IMR-90 (cell line): ENCODE measurements at regions not wholly inside any gene's neighbourhood (a gene's known extent, or its start where the extent isn't known, plus 50 kb on each side); places are given as distances from the start of the nearest gene placed in this dataset.

Experiments
- ATAC-seq: fragments of 200-7000 bp; cut with Tn5 transposase; 2 replicates; pipeline ENCODE4 v1.9.1; 2020; ENCODE audit warnings: low read depth, mild to moderate bottlenecking, moderate library complexity
- BruUV-seq: library from RNA; stranded (reverse); fragments of 400-500 nt; replicated peaks from 2 replicates; lab custom pipeline; 2021; lab: Mats Ljungman, UMichigan
- CTCF ChIA-PET: fragments of 300-600 bp; formaldehyde crosslinking; extraction: SDS; loops from one replicate; lab custom pipeline; 2021; ENCODE audit warnings: antibody characterized with exemption; lab: Yijun Ruan, JAX
- POLR2A ChIA-PET: fragments of 300-600 bp; sonication (Branson Sonifier 250); formaldehyde crosslinking; loops from one replicate; lab custom pipeline; 2022; ENCODE audit warnings: antibody characterized with exemption; ENCODE audit not compliant: unreplicated experiment; lab: Charles Lee
- DNase-seq: peaks from one replicate; pipeline ENCODE4 v3.0.0; 2013
- H2AFZ ChIP-seq: replicated peaks from 2 replicates; pipeline ENCODE3; 2013; ENCODE audit warnings: low read length, mild to moderate bottlenecking; ENCODE audit not compliant: poor library complexity
- H2AK5ac ChIP-seq: 2 replicates; pipeline ENCODE4 v1.6.1; 2013; ENCODE audit warnings: low read depth, low read length, inconsistent platforms
- H2AK9ac ChIP-seq: replicated peaks from 2 replicates; pipeline ENCODE3; 2013; ENCODE audit warnings: mild to moderate bottlenecking, low read depth, low read length, moderate library complexity; ENCODE audit not compliant: poor library complexity
- H2BK120ac ChIP-seq: 2 replicates; pipeline ENCODE4 v1.6.1; 2013; ENCODE audit warnings: low read depth, low read length, inconsistent platforms
- H2BK15ac ChIP-seq: 3 replicates; pipeline ENCODE4 v1.6.1; 2013; ENCODE audit warnings: low read depth, low read length, inconsistent platforms
- H2BK20ac ChIP-seq: 2 replicates; pipeline ENCODE4 v1.6.1; 2013; ENCODE audit warnings: low read depth, mild to moderate bottlenecking, inconsistent platforms, low read length, moderate library complexity
- H2BK5ac ChIP-seq: 2 replicates; pipeline ENCODE4 v1.6.1; 2013; ENCODE audit warnings: mild to moderate bottlenecking, low read depth, low read length, inconsistent platforms; ENCODE audit not compliant: poor library complexity, severe bottlenecking
- H3K14ac ChIP-seq: replicated peaks from 2 replicates; pipeline ENCODE4 v1.6.1; 2013; ENCODE audit warnings: low read depth, low read length, inconsistent platforms
- H3K18ac ChIP-seq: 2 replicates; pipeline ENCODE4 v1.6.1; 2013; ENCODE audit warnings: low read depth, low read length, control low read depth
- H3K23ac ChIP-seq: 2 replicates; pipeline ENCODE4 v1.6.1; 2013; ENCODE audit warnings: low read depth, low read length, inconsistent platforms
- H3K27ac ChIP-seq: 2 replicates; pipeline ENCODE4 v1.5.1; 2013; ENCODE audit warnings: mild to moderate bottlenecking, control low read depth, low read length; ENCODE audit not compliant: insufficient read depth
- H3K27me3 ChIP-seq: 2 replicates; pipeline ENCODE4 v1.6.1; 2013; ENCODE audit warnings: low read length; ENCODE audit not compliant: control insufficient read depth, insufficient read depth
- H3K36me3 ChIP-seq: 2 replicates; pipeline ENCODE4 v1.6.1; 2013; ENCODE audit warnings: low read length, mixed read lengths; ENCODE audit not compliant: control insufficient read depth, insufficient read depth
- H3K4ac ChIP-seq: 2 replicates; pipeline ENCODE4 v1.6.1; 2013; ENCODE audit warnings: low read depth, low read length, inconsistent platforms
- H3K4me1 ChIP-seq: 2 replicates; pipeline ENCODE4 v1.6.1; 2013; ENCODE audit warnings: low read length, mixed read lengths; ENCODE audit not compliant: control insufficient read depth, insufficient read depth
- H3K4me2 ChIP-seq: 2 replicates; pipeline ENCODE4 v1.6.1; 2013; ENCODE audit warnings: low read depth, mild to moderate bottlenecking, control low read depth, low read length, moderate library complexity
- H3K4me3 ChIP-seq: 2 replicates; pipeline ENCODE4 v1.5.1; 2013; ENCODE audit warnings: low read depth, mild to moderate bottlenecking, control low read depth, low read length, moderate library complexity; ENCODE audit not compliant: insufficient read depth
- H3K56ac ChIP-seq: 2 replicates; pipeline ENCODE4 v1.6.1; 2013; ENCODE audit warnings: low read length, inconsistent platforms; ENCODE audit not compliant: insufficient read depth; ENCODE audit errors: extremely low read depth
- H3K79me1 ChIP-seq, 2 experiments: 2 replicates each; pipeline ENCODE4 v1.6.1; 2013; ENCODE audit warnings: low read length in 2 of 2, inconsistent platforms in 1 of 2, low read depth in 1 of 2
- H3K9ac ChIP-seq: 2 replicates; pipeline ENCODE4 v1.6.1; 2013; ENCODE audit warnings: low read depth, low read length, control low read depth
- H3K9me1 ChIP-seq: 2 replicates; pipeline ENCODE4 v1.6.1; 2013; ENCODE audit warnings: low read length, inconsistent platforms; ENCODE audit not compliant: insufficient read depth
- H3K9me3 ChIP-seq: 2 replicates; pipeline ENCODE4 v1.6.1; 2013; ENCODE audit warnings: low read length; ENCODE audit not compliant: control insufficient read depth, insufficient read depth
- H4K20me1 ChIP-seq: 2 replicates; pipeline ENCODE4 v1.6.1; 2013; ENCODE audit warnings: low read length, inconsistent platforms; ENCODE audit not compliant: insufficient read depth
- H4K5ac ChIP-seq: 2 replicates; pipeline ENCODE4 v1.6.1; 2013; ENCODE audit warnings: mild to moderate bottlenecking, low read depth, low read length, control low read depth
- H4K8ac ChIP-seq, 2 experiments: 2 replicates each; pipeline ENCODE4 v1.6.1; 2013; ENCODE audit warnings: low read depth in 2 of 2, low read length in 2 of 2, control low read depth in 1 of 2, inconsistent platforms in 1 of 2
- H4K91ac ChIP-seq: 2 replicates; pipeline ENCODE4 v1.6.1; 2013; ENCODE audit warnings: low read depth, low read length, inconsistent platforms; ENCODE audit not compliant: insufficient read depth
- BHLHE40 ChIP-seq: fragments of 150-350 bp; IDR thresholded peaks from 2 replicates; pipeline ENCODE4 v1.6.1; 2016; ENCODE audit warnings: mild to moderate bottlenecking, low read depth, low read length
- CEBPB ChIP-seq: IDR thresholded peaks from 2 replicates; pipeline ENCODE4 v1.6.1; 2012; ENCODE audit warnings: low read depth, low read length, improper control_type of control experiment
- CHD1 ChIP-seq: IDR thresholded peaks from 2 replicates; pipeline ENCODE4 v1.6.1; 2012; ENCODE audit warnings: low read depth, low read length, improper control_type of control experiment
- CTCF ChIP-seq: conservative IDR thresholded peaks from 2 replicates; pipeline ENCODE4 v1.5.1; 2012; ENCODE audit warnings: mild to moderate bottlenecking, low read depth, low read length, improper control_type of control experiment
- FOS ChIP-seq: fragments of 150-350 bp; IDR thresholded peaks from 2 replicates; pipeline ENCODE4 v1.6.1; 2016; ENCODE audit warnings: low read depth, low read length
- MAFK ChIP-seq: IDR thresholded peaks from 2 replicates; pipeline ENCODE4 v1.6.1; 2012; ENCODE audit warnings: low read depth, low read length, improper control_type of control experiment
- MAZ ChIP-seq: IDR thresholded peaks from 2 replicates; pipeline ENCODE4 v1.6.1; 2012; ENCODE audit warnings: low read depth, mild to moderate bottlenecking, low read length, improper control_type of control experiment, moderate library complexity, borderline replicate concordance
- NFE2L2 ChIP-seq: fragments of 150-350 bp; IDR thresholded peaks from 2 replicates; pipeline ENCODE4 v1.6.1; 2016; ENCODE audit warnings: low read depth, mild to moderate bottlenecking, low read length
- POLR2A ChIP-seq: IDR thresholded peaks from 2 replicates; pipeline ENCODE4 v1.6.1; 2012; ENCODE audit warnings: mild to moderate bottlenecking, low read depth, low read length
- RAD21 ChIP-seq: IDR thresholded peaks from 2 replicates; pipeline ENCODE4 v1.6.1; 2012; ENCODE audit warnings: low read length, improper control_type of control experiment
- RCOR1 ChIP-seq: IDR thresholded peaks from 2 replicates; pipeline ENCODE4 v1.6.1; 2012; ENCODE audit warnings: mild to moderate bottlenecking, low read length, improper control_type of control experiment; ENCODE audit not compliant: insufficient replicate concordance
- RFX5 ChIP-seq: IDR thresholded peaks from 2 replicates; pipeline ENCODE4 v1.8.0; 2012; ENCODE audit warnings: low read depth, mild to moderate bottlenecking, low read length, moderate library complexity
- SMC3 ChIP-seq: fragments of 150-350 bp; IDR thresholded peaks from 2 replicates; pipeline ENCODE4 v1.6.1; 2016; ENCODE audit warnings: low read depth, mild to moderate bottlenecking, antibody characterized with exemption, low read length, moderate library complexity
- USF2 ChIP-seq: fragments of 150-350 bp; IDR thresholded peaks from 2 replicates; pipeline ENCODE4 v1.6.1; 2017; ENCODE audit warnings: mild to moderate bottlenecking, antibody characterized with exemption, low read length, low read depth
- WGBS, 2 experiments: methylation state at CpG; one replicate each; pipeline versions ENCODE4 v1.1.5 to v1.1.7; 2013; ENCODE audit warnings: missing lambda C conversion rate in 2 of 2; ENCODE audit not compliant: insufficient read length in 1 of 2; ENCODE audit errors: extremely low coverage in 2 of 2; 5-methylcytosine and 5-hydroxymethylcytosine counted together
- dilution Hi-C: fragments of 300-500 bp; cut with HindIII; formaldehyde crosslinking; loops from one replicate; pipeline ENCODE4 v1.14.3; 2018; ENCODE audit warnings: low sequenced_read_pairs; ENCODE audit not compliant: unreplicated experiment
- in situ Hi-C: fragments of 300-500 bp; cut with MboI; formaldehyde crosslinking; loops from 3 replicates; pipeline ENCODE4 v1.14.3; 2019; ENCODE audit warnings: low sequenced_read_pairs, inconsistent platforms, mixed read lengths
- intact Hi-C: fragments of 100-400 bp; cut with micrococcal nuclease; formaldehyde crosslinking; loops from 2 replicates; pipeline ENCODE4 v1.10.0; 2022

- no CpG with 5 or more reads among the region's 6 CpGs for WGBS, 2 experiments
- Histone ChIP-seq H2BK20ac (no peak overlapping the region), H3K4me1 (no peaks in the 10 kb centered on the region), H2BK15ac (no peak overlapping the region), H4K20me1 (no peaks in the 10 kb centered on the region), H3K9ac (no peak overlapping the region), H3K27ac (no peak overlapping the region), H2AK5ac (no peak overlapping the region), H3K4me3 (no peak overlapping the region), H3K9me3 (no peaks in the 10 kb centered on the region), H3K9me1 (no peaks in the 10 kb centered on the region), H3K79me1 (no peaks in the 10 kb centered on the region), H2BK5ac (no peak overlapping the region), H3K4ac (no peak overlapping the region), H3K18ac (no peak overlapping the region), H3K36me3 (no peaks in the 10 kb centered on the region), H3K56ac (no peak overlapping the region), H2AK9ac (no peak overlapping the region), H3K27me3 (no peaks in the 10 kb centered on the region), H4K8ac (no peak overlapping the region), H3K4me2 (no peak overlapping the region), H3K14ac (no peak overlapping the region), H2BK120ac (no peak overlapping the region), H4K91ac (no peak overlapping the region), H2AFZ (no peak overlapping the region), H3K23ac (no peak overlapping the region), H4K5ac (no peak overlapping the region)
- dilution Hi-C loops (no loop called here), intact Hi-C loops (no loop called here), in situ Hi-C loops (no loop called here)
- POLR2A ChIA-PET: no interaction called here
- no TSS peak for BruUV-seq
- CTCF ChIA-PET: no interaction called here
- TF ChIP-seq RCOR1 (no peak), SMC3 (no peak), POLR2A (no peak), CEBPB (no peak), USF2 (no peak), BHLHE40 (no peak), CTCF (no peak), CHD1 (no peak), RAD21 (no peak), NFE2L2 (no peak), RFX5 (no peak), MAZ (no peak), FOS (no peak), MAFK (no peak)
- ATAC-seq: no peak
- DNase-seq: no peak
Observed at GRCh38 chr4:86431543-86432116, 71.8 kb upstream of the MAPK10 start.
